Tibial nerve (tissue), 4 donors: ENCODE measurements at regions not wholly inside any gene's neighbourhood (a gene's known extent, or its start where the extent isn't known, plus 50 kb on each side); places are given as distances from the start of the nearest gene placed in this dataset.

Source experiments
- CTCF ChIP-seq, 5 experiments: fragments of 200-600 bp in 3 of 5; fragments of 450-650 bp in 2 of 5; sonication (generic) in 3 of 5; IDR thresholded peaks; one replicate each; pipeline ENCODE4 v1.5.1; 2016 to 2019; ENCODE audit warnings: antibody characterized with exemption in 5 of 5, mild to moderate bottlenecking in 3 of 5, moderate library complexity in 2 of 5
- EP300 ChIP-seq, 2 donors: sonication (generic); formaldehyde crosslinking; IDR thresholded peaks; one replicate each; pipeline ENCODE4 v1.6.1; 2017; ENCODE audit warnings: antibody characterized with exemption in 2 of 2, mild to moderate bottlenecking in 1 of 2

- TF ChIP-seq CTCF (IDR thresholded peaks at IDR 0.05) (no peak), EP300 (IDR thresholded peaks at IDR 0.05) (no peak)
Measured at GRCh38 chr12:5268424-5269210, 163.3 kb upstream of the NTF3 start.
